BJ (cell line): ENCODE measurements at regions not wholly inside any gene's neighbourhood (a gene's known extent, or its start where the extent isn't known, plus 50 kb on each side); places are given as distances from the start of the nearest gene placed in this dataset.

Experiments
- CTCF ChIA-PET: fragments of 350-600 bp; formaldehyde crosslinking; extraction: SDS; loops from one replicate; lab custom pipeline; 2021; ENCODE audit warnings: antibody characterized with exemption, inconsistent platforms; lab: Yijun Ruan, JAX
- POLR2A ChIA-PET: fragments of 300-600 bp; sonication (Branson Sonifier 250); formaldehyde crosslinking; extraction: SDS; loops from one replicate; lab custom pipeline; 2021; ENCODE audit warnings: antibody characterized with exemption; lab: Charles Lee
- DNase-seq: peaks from one replicate; pipeline ENCODE4 v3.0.0-alpha.2; 2011; ENCODE audit warnings: low read depth
- H3K27me3 ChIP-seq: 2 replicates; pipeline ENCODE4 v1.6.0; 2011; ENCODE audit warnings: low read length; ENCODE audit not compliant: control insufficient read depth, insufficient read depth
- H3K36me3 ChIP-seq: 2 replicates; pipeline ENCODE4 v1.5.1; 2011; ENCODE audit warnings: low read length; ENCODE audit not compliant: control insufficient read depth, insufficient read depth
- H3K4me3 ChIP-seq: 2 replicates; pipeline ENCODE4 v1.5.1; 2011; ENCODE audit warnings: low read depth, mild to moderate bottlenecking, control low read depth, low read length
- TF ChIP-seq, protein P1 (sequence below): IDR thresholded peaks from 2 replicates; pipeline ENCODE4 v1.5.1; 2011; ENCODE audit warnings: low read depth, mild to moderate bottlenecking, control low read depth, inconsistent platforms, low read length, moderate library complexity; ENCODE audit not compliant: insufficient read depth

DNA sequence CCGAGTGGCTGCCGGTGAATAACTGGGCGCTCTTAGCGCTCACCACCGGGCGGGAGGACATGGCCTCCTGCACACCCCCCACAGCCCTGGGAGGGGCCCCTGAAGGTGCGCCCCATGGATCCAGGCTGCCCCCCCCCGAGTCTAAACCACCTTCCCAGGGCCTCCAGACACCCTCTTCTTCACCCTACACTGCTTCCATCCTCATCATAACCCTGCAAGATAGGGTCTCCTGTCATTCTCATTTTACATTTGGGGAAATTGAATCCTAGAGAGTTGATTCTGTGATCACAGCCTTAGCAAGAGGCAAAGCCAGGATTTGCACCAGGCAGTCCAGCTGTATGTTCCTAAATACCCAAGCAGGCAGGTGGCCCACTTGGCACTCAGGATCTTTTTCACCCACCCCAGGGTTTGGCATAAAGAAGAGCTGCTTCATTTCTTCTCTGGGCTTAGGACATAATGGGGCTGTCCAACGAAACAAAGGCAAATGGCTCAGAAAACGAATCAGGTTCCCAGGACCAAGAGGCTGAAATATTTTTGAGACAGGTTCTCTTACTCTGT, 110.8 kb downstream of the PTPRS start:
- ChIA-PET POLR2A (interaction anchor here (0.6 kb wide), 1 partner anchor 11 kb away, joined by 3 read pairs; no protein-coding TSS in a partner anchor), CTCF (no interaction called here)
- TF ChIP-seq, protein P1, sequence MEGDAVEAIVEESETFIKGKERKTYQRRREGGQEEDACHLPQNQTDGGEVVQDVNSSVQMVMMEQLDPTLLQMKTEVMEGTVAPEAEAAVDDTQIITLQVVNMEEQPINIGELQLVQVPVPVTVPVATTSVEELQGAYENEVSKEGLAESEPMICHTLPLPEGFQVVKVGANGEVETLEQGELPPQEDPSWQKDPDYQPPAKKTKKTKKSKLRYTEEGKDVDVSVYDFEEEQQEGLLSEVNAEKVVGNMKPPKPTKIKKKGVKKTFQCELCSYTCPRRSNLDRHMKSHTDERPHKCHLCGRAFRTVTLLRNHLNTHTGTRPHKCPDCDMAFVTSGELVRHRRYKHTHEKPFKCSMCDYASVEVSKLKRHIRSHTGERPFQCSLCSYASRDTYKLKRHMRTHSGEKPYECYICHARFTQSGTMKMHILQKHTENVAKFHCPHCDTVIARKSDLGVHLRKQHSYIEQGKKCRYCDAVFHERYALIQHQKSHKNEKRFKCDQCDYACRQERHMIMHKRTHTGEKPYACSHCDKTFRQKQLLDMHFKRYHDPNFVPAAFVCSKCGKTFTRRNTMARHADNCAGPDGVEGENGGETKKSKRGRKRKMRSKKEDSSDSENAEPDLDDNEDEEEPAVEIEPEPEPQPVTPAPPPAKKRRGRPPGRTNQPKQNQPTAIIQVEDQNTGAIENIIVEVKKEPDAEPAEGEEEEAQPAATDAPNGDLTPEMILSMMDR: no peak
- no peak for DNase-seq
- H3K4me3 ChIP-seq: no peak overlapping the region
- H3K27me3 ChIP-seq: no peaks in the 10 kb centered on the region
- peaks cover 6% of the 10 kb centered on the region for H3K36me3 ChIP-seq

DNA sequence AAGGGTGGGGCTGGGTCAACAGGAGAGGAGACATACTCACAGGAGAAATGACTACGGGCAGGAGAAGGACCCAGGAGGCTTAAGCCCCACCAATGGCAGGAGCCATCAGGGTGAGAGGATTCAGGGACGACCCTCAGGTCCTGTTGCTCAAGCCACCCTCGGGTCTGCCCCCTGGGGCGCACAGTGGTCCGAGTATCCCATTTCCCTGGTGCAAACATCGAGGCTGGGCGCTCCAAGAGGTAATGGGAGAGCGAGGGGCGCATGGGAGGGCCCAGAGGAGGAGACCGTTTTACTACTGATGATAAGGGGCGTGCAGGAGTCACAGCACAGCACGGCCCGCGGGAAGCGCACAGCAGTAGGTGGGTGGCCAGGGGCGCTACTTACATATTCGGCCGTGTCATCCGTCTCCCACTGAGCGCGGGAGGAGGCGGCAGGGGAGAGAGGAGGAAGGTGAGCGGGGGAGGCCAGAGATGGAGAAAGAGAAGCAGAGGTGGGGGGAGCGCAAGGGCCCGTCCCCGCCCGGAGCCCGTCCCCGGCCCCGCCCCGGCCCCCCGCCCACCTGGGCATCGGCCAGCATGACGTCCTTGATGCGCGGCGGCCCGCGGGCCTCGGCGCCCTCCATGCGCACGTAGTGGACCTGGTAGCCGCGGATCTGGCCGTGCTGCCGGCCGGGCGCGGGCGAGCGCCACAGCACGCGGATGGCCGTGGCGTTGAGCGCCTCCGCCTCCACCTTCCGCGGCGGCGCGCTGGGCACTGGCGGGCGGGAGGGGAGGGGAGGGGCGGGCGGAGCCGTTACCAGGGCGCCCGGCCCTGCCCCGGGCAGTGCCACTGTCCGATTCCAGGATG, 111.5 kb downstream of the PTPRS start:
- Histone ChIP-seq H3K27me3 (no peaks in the 10 kb centered on the region), H3K36me3 (peaks cover 8% of the 10 kb centered on the region), H3K4me3 (no peak overlapping the region)
- CTCF ChIA-PET: no interaction called here
- POLR2A ChIA-PET: no interaction called here
- TF ChIP-seq, protein P1: no peak
- DNase-seq: no peak

DNA sequence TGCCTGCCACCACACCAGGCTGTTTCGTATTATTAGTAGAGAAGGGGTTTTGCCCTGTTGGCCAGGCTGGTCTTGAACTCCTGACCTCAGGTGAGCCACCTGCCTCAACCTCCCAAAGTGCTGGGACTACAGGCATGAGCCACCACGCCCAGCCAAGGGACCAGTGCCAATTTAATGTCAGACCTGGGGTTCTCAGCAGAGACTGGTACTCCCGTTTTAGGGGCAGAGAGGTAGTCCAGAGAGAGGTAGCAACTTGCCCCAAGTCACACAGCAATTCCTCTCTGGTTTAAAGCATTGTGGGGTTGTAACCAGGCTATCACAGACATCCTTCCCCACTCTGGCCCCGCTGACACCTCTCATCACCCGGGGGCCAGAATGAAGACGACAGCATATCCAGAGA, 112.1 kb downstream of the PTPRS start:
- TF ChIP-seq, protein P1: no peak
- POLR2A ChIA-PET: no interaction called here
- CTCF ChIA-PET: no interaction called here
- H3K27me3 ChIP-seq: no peaks in the 10 kb centered on the region
- H3K4me3 ChIP-seq: no peak overlapping the region
- peaks cover 8% of the 10 kb centered on the region for H3K36me3 ChIP-seq
- no peak for DNase-seq

DNA sequence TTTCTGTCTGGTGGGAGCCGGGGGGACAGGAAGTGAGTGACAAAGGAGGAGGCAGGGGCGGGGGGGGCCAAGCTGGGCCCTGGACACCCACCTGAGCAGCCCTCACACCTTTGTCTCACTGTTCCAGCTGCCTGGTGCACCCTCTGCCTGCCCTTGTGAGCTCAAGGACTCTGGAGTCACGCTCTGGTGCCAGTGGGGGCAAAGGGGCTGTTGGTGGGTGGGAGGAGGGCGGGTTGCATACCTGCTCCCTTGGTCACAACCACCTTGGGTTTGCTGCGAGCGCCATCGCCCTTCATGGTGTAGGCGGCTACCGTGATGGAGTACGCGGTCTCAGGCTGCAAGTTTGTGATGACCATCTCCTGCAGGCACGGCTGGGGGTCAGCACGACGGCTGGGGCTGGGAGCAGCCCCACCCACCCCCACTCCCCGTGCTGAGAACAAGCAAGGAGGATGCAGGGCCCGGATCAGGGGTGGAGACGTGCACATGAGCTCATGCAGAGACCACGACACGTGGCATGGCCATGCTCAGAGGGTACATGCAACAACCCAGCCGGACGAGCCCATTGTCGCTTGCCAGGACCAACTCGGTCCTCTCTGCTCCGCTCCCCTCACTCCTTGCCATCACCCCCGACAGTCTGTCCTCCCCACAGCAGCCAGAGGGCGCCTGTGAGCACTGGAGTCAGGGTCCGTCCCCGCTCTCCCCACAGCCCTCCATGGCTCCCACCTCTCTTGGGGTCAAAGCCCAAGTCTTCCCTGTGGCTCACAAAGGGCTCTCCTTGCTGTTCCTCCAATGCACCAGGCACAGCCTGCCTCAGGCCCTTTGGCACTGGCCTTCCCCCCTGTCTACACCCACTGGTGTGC, 114.9 kb downstream of the PTPRS start:
- H3K36me3 ChIP-seq: peaks cover 17% of the 10 kb centered on the region
- H3K27me3 ChIP-seq: no peaks in the 10 kb centered on the region
- POLR2A ChIA-PET: no interaction called here
- no peak overlapping the region for H3K4me3 ChIP-seq
- CTCF ChIA-PET: no interaction called here
- DNase-seq: no peak
- TF ChIP-seq, protein P1: peak; percentile 56

DNA sequence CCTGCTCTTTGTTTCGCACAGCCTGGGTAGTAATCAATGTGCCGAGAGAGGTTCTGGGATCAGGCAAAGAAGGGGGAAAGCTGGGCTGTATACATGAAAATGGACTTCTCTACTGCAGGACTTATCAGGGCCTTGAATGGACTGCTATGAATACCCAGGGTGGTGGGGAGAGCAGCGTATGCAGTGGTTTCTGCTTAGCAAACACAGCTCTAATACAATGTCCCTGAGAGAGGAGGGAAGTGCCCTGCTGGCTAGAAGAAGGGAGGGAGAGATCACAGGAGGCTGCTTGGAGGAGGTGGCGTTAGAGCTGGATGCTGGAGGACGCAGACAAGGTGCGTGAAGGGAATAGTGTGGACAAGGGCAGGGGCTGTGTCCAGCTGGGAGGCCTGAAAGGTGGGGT, 116.1 kb downstream of the PTPRS start:
- H3K27me3 ChIP-seq: no peaks in the 10 kb centered on the region
- ChIA-PET POLR2A (no interaction called here), CTCF (interaction anchor here (0.6 kb wide), 1 partner anchor 1325 kb away, joined by 3 read pairs; no protein-coding TSS in a partner anchor)
- DNase-seq: no peak
- peaks cover 27% of the 10 kb centered on the region for H3K36me3 ChIP-seq
- TF ChIP-seq, protein P1: no peak
- no peak overlapping the region for H3K4me3 ChIP-seq
